ENCODE measurements at regions not wholly inside any gene's neighbourhood (a gene's known extent, or its start where the extent isn't known, plus 50 kb on each side); places are given as distances from the start of the nearest gene placed in this dataset.

GRCh38 chr3:161444694-161445077 lies 51.9 kb upstream of the OTOL1 start:
- no peak overlapping the region for H3K4me3 ChIP-seq (ENCODE audit: low read length in 3 of 3)
- H3K27ac ChIP-seq (ENCODE audit: low read depth in 2 of 2, low read length in 2 of 2): no peak overlapping the region
- H3K27me3 ChIP-seq (ENCODE audit: control insufficient read depth, insufficient read depth, low read length): no peaks in the 10 kb centered on the region
- no peaks in the 10 kb centered on the region for H3K9me3 ChIP-seq (ENCODE audit: control insufficient read depth in 2 of 3, insufficient read depth in 1 of 3, low read length in 3 of 3)
- TF ChIP-seq CTCF (IDR thresholded peaks at IDR 0.05; ENCODE audit: borderline replicate concordance, extremely low read depth, insufficient read depth): no peak
- H3K36me3 ChIP-seq (ENCODE audit: control insufficient read depth in 2 of 3, insufficient read depth in 3 of 3, low read length in 3 of 3): no peaks in the 10 kb centered on the region
- DNase-seq (no peak), FAIRE-seq (no peak)
- intact Hi-C loops (cut with DNase I): no loop called here
- H3K4me1 ChIP-seq (ENCODE audit: control insufficient read depth in 2 of 3, insufficient read depth in 2 of 3, low read depth in 1 of 3, low read length in 3 of 3): no peaks in the 10 kb centered on the region
- H3K9ac ChIP-seq (ENCODE audit: low read length in 3 of 3): no peak overlapping the region

- Histone ChIP-seq H3K36me3 (ENCODE audit: control insufficient read depth in 2 of 3, insufficient read depth in 3 of 3, low read length in 3 of 3) (no peaks in the 10 kb centered on the region), H3K27ac (ENCODE audit: low read depth in 2 of 2, low read length in 2 of 2) (no peak overlapping the region), H3K9ac (ENCODE audit: low read length in 3 of 3) (no peak overlapping the region), H3K4me3 (ENCODE audit: low read length in 3 of 3) (no peak overlapping the region), H3K4me1 (ENCODE audit: control insufficient read depth in 2 of 3, insufficient read depth in 2 of 3, low read depth in 1 of 3, low read length in 3 of 3) (no peaks in the 10 kb centered on the region), H3K27me3 (ENCODE audit: control insufficient read depth, insufficient read depth, low read length) (no peaks in the 10 kb centered on the region), H3K9me3 (ENCODE audit: control insufficient read depth in 2 of 3, insufficient read depth in 1 of 3, low read length in 3 of 3) (no peaks in the 10 kb centered on the region)
- FAIRE-seq: no peak
- intact Hi-C loops (cut with DNase I): no loop called here
- DNase-seq: no peak
- no peak for TF ChIP-seq CTCF (IDR thresholded peaks at IDR 0.05; ENCODE audit: borderline replicate concordance, extremely low read depth, insufficient read depth)
Measured at GRCh38 chr3:161443921-161444693, 52.5 kb upstream of the OTOL1 start.

- no peaks in the 10 kb centered on the region for H3K4me1 ChIP-seq (ENCODE audit: control insufficient read depth in 2 of 3, insufficient read depth in 2 of 3, low read depth in 1 of 3, low read length in 3 of 3)
- H3K4me3 ChIP-seq (ENCODE audit: low read length in 3 of 3): no peak overlapping the region
- H3K36me3 ChIP-seq (ENCODE audit: control insufficient read depth in 2 of 3, insufficient read depth in 3 of 3, low read length in 3 of 3): no peaks in the 10 kb centered on the region
- no peak for TF ChIP-seq CTCF (IDR thresholded peaks at IDR 0.05; ENCODE audit: borderline replicate concordance, extremely low read depth, insufficient read depth)
- intact Hi-C loops (cut with DNase I): no loop called here
- FAIRE-seq (no peak), DNase-seq (no peak)
- no peaks in the 10 kb centered on the region for H3K9me3 ChIP-seq (ENCODE audit: control insufficient read depth in 2 of 3, insufficient read depth in 1 of 3, low read length in 3 of 3)
- no peak overlapping the region for H3K9ac ChIP-seq (ENCODE audit: low read length in 3 of 3)
- no peaks in the 10 kb centered on the region for H3K27me3 ChIP-seq (ENCODE audit: control insufficient read depth, insufficient read depth, low read length)
- no peak overlapping the region for H3K27ac ChIP-seq (ENCODE audit: low read depth in 2 of 2, low read length in 2 of 2)
Measured at GRCh38 chr3:161430307-161430706, 59.0 kb upstream of the SPTSSB start.

GRCh38 chr3:161427347-161427746 lies 56.0 kb upstream of the SPTSSB start:
- TF ChIP-seq CTCF (IDR thresholded peaks at IDR 0.05; ENCODE audit: borderline replicate concordance, extremely low read depth, insufficient read depth): no peak
- intact Hi-C loops (cut with DNase I): no loop called here
- FAIRE-seq: no peak

More at GRCh38 chr3:161427347-161427746, 56.0 kb upstream of the SPTSSB start:
- Histone ChIP-seq H3K9ac (ENCODE audit: low read length in 3 of 3) (no peak overlapping the region), H3K27ac (ENCODE audit: low read depth in 2 of 2, low read length in 2 of 2) (no peak overlapping the region), H3K27me3 (ENCODE audit: control insufficient read depth, insufficient read depth, low read length) (no peaks in the 10 kb centered on the region), H3K4me3 (ENCODE audit: low read length in 3 of 3) (no peak overlapping the region), H3K4me1 (ENCODE audit: control insufficient read depth in 2 of 3, insufficient read depth in 2 of 3, low read depth in 1 of 3, low read length in 3 of 3) (no peaks in the 10 kb centered on the region), H3K36me3 (ENCODE audit: control insufficient read depth in 2 of 3, insufficient read depth in 3 of 3, low read length in 3 of 3) (no peaks in the 10 kb centered on the region), H3K9me3 (ENCODE audit: control insufficient read depth in 2 of 3, insufficient read depth in 1 of 3, low read length in 3 of 3) (no peaks in the 10 kb centered on the region)
- no peak for DNase-seq
